Activated CD4-positive, alpha-beta T cell treated with anti-CD3 and anti-CD28 coated beads, Interleukin-2, amount 50 U/mL, for 48 hours (primary cell): ENCODE measurements at regions not wholly inside any gene's neighbourhood (a gene's known extent, or its start where the extent isn't known, plus 50 kb on each side); places are given as distances from the start of the nearest gene placed in this dataset.
A peak's percentile ranks its signal among the peaks of the same experiment; 100 is the strongest.

Experiments
- DNase-seq, 2 experiments: peaks; one replicate each; pipeline ENCODE4 v3.0.0-alpha.2; 2020

GRCh38 chr6:53744321-53744720 is 50.5 kb upstream of the LRRC1 start:
- DNase-seq = no peak

DNA sequence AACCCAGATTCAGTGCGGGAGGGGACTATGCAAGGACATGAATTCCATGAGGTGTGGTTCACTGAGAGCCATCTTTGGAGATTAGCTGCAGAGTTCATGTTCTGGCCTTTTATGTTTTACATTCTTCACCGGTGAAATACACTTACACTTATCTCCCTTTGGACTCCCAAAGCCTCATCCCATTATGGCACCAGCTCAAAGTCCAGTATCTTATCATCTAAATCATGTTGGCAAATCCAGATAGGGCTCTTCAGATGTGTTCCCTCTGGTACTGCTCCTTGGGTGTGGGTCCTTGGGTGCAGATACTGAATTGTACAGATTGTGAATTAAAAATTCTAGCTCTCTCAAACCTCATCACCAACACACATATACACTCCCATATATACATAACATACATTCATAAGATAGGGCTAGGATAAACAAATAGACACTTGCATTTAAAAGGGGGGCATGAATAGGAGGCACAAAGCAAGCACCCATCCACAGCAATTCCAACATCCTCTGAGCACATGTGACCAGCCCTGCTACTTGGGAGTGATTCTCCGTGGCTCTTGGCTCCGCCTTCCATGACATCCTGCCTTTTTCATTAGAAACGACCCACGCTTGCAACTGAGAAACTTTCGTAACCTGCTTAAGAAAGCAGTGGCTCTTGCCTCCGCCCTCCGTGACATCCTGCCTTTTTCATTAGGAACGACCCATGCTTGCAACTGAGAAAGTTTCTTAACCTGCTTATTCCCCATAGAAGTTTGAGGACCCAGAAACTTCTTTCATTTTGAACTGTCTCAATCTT is 53.6 kb upstream of the LRRC1 start:
- DNase-seq = peak; percentile 50 to 60

- no peak for DNase-seq
These were observed 57.1 kb upstream of the LRRC1 start for GRCh38 chr6:53737746-53738145.

DNA sequence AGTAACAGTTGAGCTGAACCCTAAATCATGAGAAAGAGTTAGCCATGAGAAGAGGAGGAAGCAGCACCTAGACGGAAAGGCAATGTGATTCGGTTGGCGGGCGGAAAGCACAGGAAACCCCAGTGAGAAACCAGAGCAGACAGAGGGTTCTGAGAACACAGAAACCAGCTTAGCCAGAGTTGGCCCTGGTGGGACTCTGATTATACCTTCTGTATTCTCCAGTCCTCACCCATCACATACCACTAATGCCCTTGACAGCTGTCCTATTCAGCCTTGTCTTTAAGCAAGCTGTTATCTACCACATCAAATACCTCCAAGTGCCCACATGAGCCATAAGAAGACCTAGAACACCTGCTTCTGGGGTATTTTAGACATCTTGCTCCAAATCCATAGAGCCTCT is 58.9 kb upstream of the LRRC1 start:
- peak in 1 of 2 experiments; percentile 16 for DNase-seq

GRCh38 chr6:53734473-53735299 is 60.1 kb upstream of the LRRC1 start:
- DNase-seq = peak; percentile 41 to 48

GRCh38 chr6:53731866-53732636 is 62.8 kb upstream of the LRRC1 start:
- no peak for DNase-seq

- no peak for DNase-seq
These were observed 64.0 kb upstream of the LRRC1 start for GRCh38 chr6:53730767-53731166.

GRCh38 chr6:53728570-53729194 is 63.1 kb upstream of the KLHL31 start:
- peak; percentile 46 to 56 for DNase-seq

GRCh38 chr6:53727748-53728147 is 62.2 kb upstream of the KLHL31 start:
- DNase-seq = no peak

DNA sequence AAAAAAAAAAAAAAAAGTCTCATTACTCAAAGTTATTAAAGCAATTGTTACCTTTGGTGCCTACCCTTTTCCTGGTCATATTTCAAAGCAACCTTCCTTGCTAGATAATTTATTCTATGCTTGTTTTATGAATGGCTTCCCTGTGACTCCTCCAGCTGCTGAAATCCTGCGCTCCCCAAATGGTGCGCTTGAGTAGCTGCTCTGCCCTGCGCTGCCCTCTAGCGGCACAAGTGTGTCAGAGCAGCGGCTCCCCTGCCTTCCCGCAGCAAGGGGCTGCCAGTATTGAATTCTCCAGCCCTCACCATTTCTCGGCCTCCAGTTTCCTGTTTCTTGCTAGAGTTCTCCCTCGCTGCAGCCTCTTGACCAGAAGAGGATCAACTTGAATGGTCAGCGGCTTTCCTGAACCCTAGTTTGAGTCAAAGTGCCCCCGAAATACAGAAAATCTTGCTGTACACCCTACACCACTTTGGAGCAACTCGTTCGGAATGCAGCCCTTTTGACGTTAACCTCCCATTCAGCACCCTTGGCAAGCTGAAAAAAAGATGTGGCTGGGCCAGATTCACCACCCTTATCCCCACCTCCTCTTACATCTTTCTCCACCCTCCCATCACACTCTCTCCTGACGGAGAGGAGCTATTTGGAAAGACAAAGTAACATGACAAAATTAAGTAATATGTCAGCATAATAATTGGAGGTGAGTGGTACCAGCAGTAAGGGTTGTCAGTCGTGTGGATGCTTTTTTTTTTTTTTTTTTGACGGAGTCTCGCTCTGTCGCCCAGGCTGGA is 60.4 kb upstream of the KLHL31 start:
- peak; percentile 80 to 82 for DNase-seq

GRCh38 chr6:53724501-53724900 is 58.9 kb upstream of the KLHL31 start:
- no peak for DNase-seq

GRCh38 chr6:53723331-53723730 is 57.8 kb upstream of the KLHL31 start:
- DNase-seq = no peak

DNA sequence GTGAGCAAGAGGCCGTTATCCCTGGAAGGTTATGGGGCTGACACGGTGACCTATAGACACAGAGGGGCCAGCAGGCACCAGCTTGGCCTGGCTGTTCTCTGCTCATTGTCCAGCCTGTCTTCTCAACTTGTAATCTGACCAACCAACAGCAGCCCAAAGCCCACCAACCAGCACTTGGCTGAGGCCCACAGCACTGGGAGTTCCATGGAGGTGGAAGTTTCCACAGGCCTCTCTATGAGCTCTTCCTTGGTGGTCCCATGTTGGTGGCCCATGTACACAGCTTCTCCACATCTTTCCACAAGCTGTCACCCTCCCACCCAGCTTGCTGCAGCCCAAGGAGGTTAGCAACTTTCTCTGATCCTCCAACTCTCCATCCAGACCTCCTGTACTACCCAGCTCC is 56.2 kb upstream of the KLHL31 start:
- no peak for DNase-seq

- peak in 1 of 2 experiments; percentile 16 for DNase-seq
These were observed 53.3 kb upstream of the KLHL31 start for GRCh38 chr6:53718597-53719460.

DNA sequence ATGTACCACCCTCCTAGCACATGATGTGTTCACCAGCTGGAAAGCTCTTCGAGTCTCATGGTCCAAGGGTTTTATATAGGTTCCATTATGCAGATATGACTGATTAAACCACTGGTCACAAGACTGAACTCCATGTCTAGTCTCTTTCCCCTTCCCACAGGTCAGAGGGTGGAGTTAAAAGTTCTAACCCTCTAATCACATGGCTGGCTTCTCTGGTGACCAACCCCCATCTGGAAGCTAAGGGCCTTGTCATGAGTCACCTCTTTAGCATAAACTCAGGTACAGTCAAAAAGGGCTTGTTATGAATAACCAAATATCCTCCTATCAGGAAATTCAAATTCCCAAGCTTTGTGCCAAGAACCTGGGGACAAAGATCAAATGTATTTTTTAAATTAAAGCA is 52.0 kb upstream of the KLHL31 start:
- no peak for DNase-seq

DNA sequence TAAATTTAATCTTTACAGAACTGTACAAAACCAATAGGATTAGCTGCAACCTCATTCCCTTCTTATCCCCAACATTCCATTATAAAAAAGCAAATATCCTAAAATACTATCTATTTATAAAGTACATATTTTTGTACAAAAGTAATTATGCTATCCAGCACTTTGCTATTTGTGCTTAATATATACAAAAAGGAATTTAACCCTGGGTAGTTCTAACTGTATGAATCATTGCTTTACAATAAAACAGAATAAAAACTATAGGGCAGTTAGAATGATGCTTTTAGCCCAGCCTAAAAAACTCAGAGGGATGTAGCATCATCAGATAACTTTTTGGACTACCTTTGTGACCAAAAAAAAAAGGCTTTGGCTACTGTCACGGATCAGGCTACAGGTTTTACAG is 49.9 kb upstream of the KLHL31 start:
- no peak for DNase-seq
